Fibroblast of skin of back (primary cell): ENCODE measurements at regions not wholly inside any gene's neighbourhood (a gene's known extent, or its start where the extent isn't known, plus 50 kb on each side); places are given as distances from the start of the nearest gene placed in this dataset.

Experiments used
- DNase-seq: peaks from one replicate; pipeline ENCODE4 v3.0.0-alpha.2; 2013

DNA sequence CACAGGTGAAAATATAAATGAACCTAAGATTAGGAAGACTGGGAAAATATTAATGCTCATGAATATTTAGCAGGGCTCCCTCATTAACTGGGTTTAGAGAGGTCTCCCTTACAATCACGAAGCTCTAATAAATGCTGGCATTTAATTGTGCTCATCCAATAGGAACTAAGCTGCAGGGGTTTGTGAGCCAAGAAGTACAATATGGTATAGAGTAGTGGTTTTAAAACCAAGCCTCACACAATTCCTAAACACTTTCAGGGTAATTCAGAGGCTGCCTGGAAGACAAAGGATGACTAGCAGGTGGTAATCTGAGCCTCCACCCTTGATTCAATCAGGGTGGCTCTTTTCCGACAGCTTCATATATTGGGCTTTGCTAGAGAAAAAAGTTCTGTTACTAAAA lies 103.3 kb downstream of the GPAM start:
- DNase-seq, result no peak

DNA sequence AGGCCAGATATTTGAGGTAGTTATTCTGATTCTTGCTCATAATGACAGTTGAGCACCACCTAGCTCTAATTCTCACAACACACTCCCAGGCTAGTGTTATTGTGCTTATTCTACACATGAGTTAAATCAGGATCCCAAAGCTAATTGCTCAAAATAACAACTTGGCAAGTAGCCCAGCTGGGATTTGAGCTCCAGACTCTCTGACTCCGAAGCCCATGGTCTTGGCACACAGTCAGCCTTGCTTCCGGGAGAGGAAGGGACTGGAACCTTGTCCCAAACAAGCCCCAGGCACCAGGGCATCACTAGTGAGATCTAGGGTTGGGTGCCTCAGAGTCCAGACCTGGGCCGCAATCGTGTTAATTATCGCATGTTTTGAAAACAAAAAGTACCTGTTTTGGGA lies 101.4 kb downstream of the GPAM start:
- DNase-seq, result no peak

DNA sequence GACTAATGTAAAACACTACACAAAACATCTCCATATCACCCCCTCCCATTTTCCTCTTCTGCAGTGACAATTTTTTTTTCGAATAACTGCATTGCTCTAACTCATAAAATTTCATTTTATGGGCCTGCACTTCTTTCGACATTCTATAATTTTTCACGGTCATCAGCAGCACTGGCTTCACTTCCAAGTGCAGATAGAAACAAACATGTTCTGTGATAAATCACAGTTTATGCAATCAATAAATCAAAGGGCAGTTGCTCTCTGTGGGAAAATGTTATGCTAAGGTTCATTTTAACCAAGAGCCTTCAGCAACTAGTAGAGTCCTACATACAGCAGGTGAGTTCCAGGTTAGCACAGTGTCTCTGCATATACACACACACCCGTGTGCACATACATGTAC lies 100.1 kb downstream of the GPAM start:
- no peak for DNase-seq

DNA sequence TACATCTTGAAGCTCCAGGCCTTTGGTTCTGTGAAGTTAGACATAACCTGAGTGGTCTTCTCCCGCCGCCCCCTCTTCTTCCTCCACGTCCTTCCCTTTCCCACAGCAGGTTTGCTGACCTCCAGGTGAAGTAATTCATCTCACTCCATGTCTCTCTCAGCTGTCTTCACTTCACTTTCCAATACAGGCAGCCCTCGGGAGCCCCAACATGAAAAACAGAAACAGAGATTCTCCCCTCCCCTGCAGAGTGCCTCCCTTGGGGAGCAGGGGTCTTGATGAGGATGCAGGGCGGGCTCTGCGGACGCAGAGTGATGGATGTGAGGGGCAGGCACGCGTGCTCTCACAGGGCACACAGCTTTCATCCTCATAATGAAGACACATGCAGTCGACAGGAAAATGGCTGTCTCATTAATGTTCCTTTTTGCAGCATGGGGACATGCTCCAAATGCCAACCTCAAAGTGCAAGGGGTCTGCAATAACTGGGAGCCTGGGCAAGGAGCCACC lies 95.6 kb downstream of the GPAM start:
- DNase-seq, result no peak

GRCh38 chr10:112091703-112092102 lies 91.9 kb downstream of the GPAM start:
- DNase-seq, result no peak

GRCh38 chr10:112092519-112092918 lies 91.0 kb downstream of the GPAM start:
- DNase-seq, result no peak

- no peak for DNase-seq
Measured at GRCh38 chr10:112094984-112095383, 88.6 kb downstream of the GPAM start.

DNA sequence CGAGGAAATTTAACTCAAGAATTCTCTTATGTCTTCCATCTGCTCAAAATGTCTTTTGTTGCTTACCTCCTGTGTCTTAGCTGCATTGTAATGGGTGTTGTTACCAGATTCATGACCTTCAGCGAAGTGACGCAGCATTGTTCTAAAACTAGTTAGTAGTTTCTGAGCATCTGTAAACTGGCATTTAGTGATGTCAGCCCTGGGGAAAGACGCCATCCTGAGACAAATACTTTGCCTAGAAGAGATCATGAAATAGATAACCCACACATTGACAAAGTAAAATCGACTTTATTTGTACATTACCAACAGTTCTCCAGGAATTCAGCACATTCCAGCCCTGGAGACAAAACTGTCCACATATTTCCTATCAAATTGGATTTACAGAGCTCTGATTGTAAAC lies 87.8 kb downstream of the GPAM start:
- no peak for DNase-seq

- no peak for DNase-seq
Measured at GRCh38 chr10:112098682-112099081, 84.9 kb downstream of the GPAM start.
